ENCODE measurements at regions not wholly inside any gene's neighbourhood (a gene's known extent, or its start where the extent isn't known, plus 50 kb on each side); places are given as distances from the start of the nearest gene placed in this dataset.
"Not testable (repeated sequence)": the region's sequence is repeated elsewhere in the genome, so short reads cannot be mapped to it uniquely, and the experiment has no call there.

GRCh38 chr3:35454819-35455218 lies 184.5 kb upstream of the ARPP21 start:
- not testable (repeated sequence) for TF ChIP-seq CTCF (optimal IDR thresholded peaks at IDR 0.05 in 1 of 3, IDR thresholded peaks at IDR 0.05 in 1 of 3, conservative IDR thresholded peaks at IDR 0.05 in 1 of 3; ENCODE audit: extremely low read depth in 1 of 3, insufficient read depth in 2 of 3, low read length in 3 of 3); EZH2 (IDR thresholded peaks at IDR 0.05; ENCODE audit: low read length)

Data from keratinocyte (primary cell).